Gastrocnemius medialis (tissue), 4 donors: ENCODE measurements at regions not wholly inside any gene's neighbourhood (a gene's known extent, or its start where the extent isn't known, plus 50 kb on each side); places are given as distances from the start of the nearest gene placed in this dataset.

ENCODE experiments used
- ATAC-seq, 2 donors: fragments of 150-250 bp; one replicate each; pipeline ENCODE4 v1.9.1; 2016
- DNase-seq, 2 donors: peaks; one replicate each; pipeline ENCODE4 v3.0.0-alpha.2; 2019
- H3K27ac ChIP-seq, 4 donors: fragments of 200-600 bp; sonication (generic); 1 replicate in 1 of 4; 2 replicates in 3 of 4; pipeline ENCODE4 v1.5.1; 2016 to 2018; ENCODE audit warnings: mild to moderate bottlenecking in 2 of 4, moderate library complexity in 1 of 4
- H3K27me3 ChIP-seq, 3 donors: fragments of 200-600 bp; sonication (generic) in 2 of 3; 1 replicate in 1 of 3; 2 replicates in 2 of 3; pipeline versions ENCODE4 v1.5.1 to v1.6.0; 2016 to 2019; ENCODE audit warnings: mild to moderate bottlenecking in 1 of 3, moderate library complexity in 1 of 3
- H3K36me3 ChIP-seq, 2 donors: fragments of 200-600 bp; sonication (generic) in 1 of 2; one replicate each; pipeline ENCODE4 v1.5.1; 2017 to 2018
- H3K4me1 ChIP-seq, 2 donors: fragments of 200-600 bp; sonication (generic) in 1 of 2; one replicate each; pipeline ENCODE4 v1.5.1; 2016 to 2017; ENCODE audit warnings: mild to moderate bottlenecking in 2 of 2
- H3K4me3 ChIP-seq, 4 donors: fragments of 200-600 bp; sonication (generic) in 3 of 4; 1 replicate in 1 of 4; 2 replicates in 3 of 4; pipeline ENCODE4 v1.5.1; 2016 to 2019; ENCODE audit warnings: mild to moderate bottlenecking in 2 of 4
- H3K9me3 ChIP-seq, 3 donors: fragments of 200-600 bp; sonication (generic) in 2 of 3; 1 replicate in 1 of 3; 2 replicates in 2 of 3; pipeline ENCODE4 v1.5.1; 2016 to 2019
- POLR2A ChIP-seq, 2 donors: fragments of 450-650 bp; IDR thresholded peaks; one replicate each; pipeline ENCODE4 v1.6.1; 2017; ENCODE audit warnings: antibody characterized with exemption in 2 of 2, mild to moderate bottlenecking in 2 of 2, moderate library complexity in 2 of 2
- in situ Hi-C, 4 donors: fragments of 200-750 bp; cut with MboI; loops; one replicate each; pipeline versions ENCODE4 v1.15.0 to v1.8.0; 2017; ENCODE audit warnings: low sequenced_read_pairs in 4 of 4
- intact Hi-C: fragments of 100-400 bp; cut with DNase I; formaldehyde crosslinking; loops from one replicate; pipeline ENCODE4 v1.15.1; 2023; ENCODE audit warnings: low total_unique reads
- TF ChIP-seq, protein P1 (sequence below), 5 experiments: fragments of 450-650 bp in 3 of 5; fragments of 200-600 bp in 2 of 5; sonication (generic) in 2 of 5; IDR thresholded peaks in 4 of 5; conservative IDR thresholded peaks in 1 of 5; 1 replicate in 4 of 5; 2 replicates in 1 of 5; pipeline ENCODE4 v1.5.1; 2016 to 2019; ENCODE audit warnings: antibody characterized with exemption in 5 of 5, mild to moderate bottlenecking in 3 of 5, moderate library complexity in 3 of 5

DNA sequence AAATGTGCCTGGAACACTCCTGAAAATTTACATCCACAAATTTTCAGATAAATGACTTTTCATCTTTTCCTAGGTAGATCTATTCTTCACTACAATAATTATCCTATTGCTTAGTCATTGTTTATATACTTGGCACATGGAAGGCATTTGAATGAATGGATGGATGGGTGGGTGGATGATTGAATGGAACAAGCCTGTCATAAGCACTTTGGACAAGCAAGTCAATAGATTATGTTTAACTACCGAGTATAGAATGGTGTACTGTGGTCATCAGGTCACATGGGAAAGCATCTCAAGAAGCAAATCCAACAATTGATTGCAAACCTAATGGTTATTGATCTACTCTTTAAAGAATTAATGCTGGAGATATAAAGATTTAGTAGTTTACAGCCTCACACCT, 114.4 kb upstream of the DMRTA1 start:
- H3K36me3 ChIP-seq: no peaks in the 10 kb centered on the region
- in situ Hi-C loops: no loop called here
- H3K27ac ChIP-seq: no peak overlapping the region
- intact Hi-C loops: no loop called here
- TF ChIP-seq, protein P1, sequence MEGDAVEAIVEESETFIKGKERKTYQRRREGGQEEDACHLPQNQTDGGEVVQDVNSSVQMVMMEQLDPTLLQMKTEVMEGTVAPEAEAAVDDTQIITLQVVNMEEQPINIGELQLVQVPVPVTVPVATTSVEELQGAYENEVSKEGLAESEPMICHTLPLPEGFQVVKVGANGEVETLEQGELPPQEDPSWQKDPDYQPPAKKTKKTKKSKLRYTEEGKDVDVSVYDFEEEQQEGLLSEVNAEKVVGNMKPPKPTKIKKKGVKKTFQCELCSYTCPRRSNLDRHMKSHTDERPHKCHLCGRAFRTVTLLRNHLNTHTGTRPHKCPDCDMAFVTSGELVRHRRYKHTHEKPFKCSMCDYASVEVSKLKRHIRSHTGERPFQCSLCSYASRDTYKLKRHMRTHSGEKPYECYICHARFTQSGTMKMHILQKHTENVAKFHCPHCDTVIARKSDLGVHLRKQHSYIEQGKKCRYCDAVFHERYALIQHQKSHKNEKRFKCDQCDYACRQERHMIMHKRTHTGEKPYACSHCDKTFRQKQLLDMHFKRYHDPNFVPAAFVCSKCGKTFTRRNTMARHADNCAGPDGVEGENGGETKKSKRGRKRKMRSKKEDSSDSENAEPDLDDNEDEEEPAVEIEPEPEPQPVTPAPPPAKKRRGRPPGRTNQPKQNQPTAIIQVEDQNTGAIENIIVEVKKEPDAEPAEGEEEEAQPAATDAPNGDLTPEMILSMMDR (IDR thresholded peaks at IDR 0.05 in 4 of 5, conservative IDR thresholded peaks at IDR 0.05 in 1 of 5): no peak
- TF ChIP-seq POLR2A (IDR thresholded peaks at IDR 0.05): no peak
- no peak overlapping the region for H3K4me3 ChIP-seq
- H3K27me3 ChIP-seq: no peaks in the 10 kb centered on the region
- H3K4me1 ChIP-seq: no peaks in the 10 kb centered on the region
- ATAC-seq (no peak), DNase-seq (no peak)
- H3K9me3 ChIP-seq: no peaks in the 10 kb centered on the region

DNA sequence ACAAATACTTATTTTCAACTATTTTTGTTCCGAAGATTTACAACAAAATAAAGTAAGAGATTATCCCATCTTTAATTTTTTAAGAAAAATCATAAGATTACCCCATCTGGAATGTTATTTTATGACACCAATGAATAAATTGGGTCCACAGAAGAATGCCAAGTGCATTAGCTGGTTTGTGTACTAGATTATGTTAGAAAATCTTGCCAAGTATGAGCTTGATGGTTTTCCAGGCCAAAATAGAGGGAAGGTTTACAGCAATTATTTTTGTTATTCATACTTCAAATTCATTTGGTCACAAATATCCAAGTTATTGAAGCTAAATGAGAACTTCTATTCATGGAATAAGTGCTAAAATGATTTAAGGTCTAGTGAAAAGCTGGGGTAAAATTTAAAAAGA, 109.4 kb upstream of the DMRTA1 start:
- Histone ChIP-seq H3K4me3 (no peak overlapping the region), H3K4me1 (no peaks in the 10 kb centered on the region), H3K27ac (no peak overlapping the region), H3K27me3 (no peaks in the 10 kb centered on the region), H3K36me3 (no peaks in the 10 kb centered on the region), H3K9me3 (no peaks in the 10 kb centered on the region)
- in situ Hi-C loops (no loop called here), intact Hi-C loops (no loop called here)
- DNase-seq (no peak), ATAC-seq (no peak)
- TF ChIP-seq POLR2A (IDR thresholded peaks at IDR 0.05): no peak
- TF ChIP-seq, protein P1 (IDR thresholded peaks at IDR 0.05 in 4 of 5, conservative IDR thresholded peaks at IDR 0.05 in 1 of 5): no peak

DNA sequence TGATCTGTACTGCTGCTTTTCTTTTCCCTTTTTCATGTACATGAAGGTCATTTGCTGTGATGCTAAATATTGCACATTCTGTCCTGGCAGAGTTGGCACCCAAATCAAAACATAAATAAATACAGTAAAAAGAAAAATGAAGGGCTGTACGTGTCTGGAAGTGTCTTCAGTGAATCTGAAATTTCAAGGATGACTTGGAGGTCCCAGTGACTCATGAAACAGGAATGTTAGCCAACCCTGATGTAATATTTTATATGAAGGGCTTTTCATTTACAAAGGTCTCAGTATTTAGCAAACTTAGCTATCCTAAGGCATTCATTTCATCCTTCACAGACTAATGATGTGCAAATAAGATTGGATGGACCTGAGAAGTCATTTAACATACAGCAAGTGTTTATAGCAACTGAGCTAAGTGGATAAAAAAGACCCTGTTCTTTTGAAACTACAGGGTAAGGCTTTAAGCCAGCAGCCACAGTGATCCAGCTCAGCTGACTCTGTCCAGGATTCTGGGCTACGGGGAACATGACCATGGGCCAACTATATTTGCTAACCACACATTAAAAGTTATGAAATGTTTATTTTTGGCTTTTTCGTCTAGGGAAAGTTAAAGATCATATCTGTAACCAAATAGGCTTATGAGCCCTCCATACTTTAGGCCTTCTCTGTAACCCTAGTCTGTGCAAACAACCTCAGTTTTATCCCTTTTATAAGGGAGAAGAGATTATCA, 104.0 kb upstream of the DMRTA1 start:
- Histone ChIP-seq H3K36me3 (no peaks in the 10 kb centered on the region), H3K27ac (no peak overlapping the region), H3K4me3 (no peak overlapping the region), H3K27me3 (no peaks in the 10 kb centered on the region), H3K4me1 (no peaks in the 10 kb centered on the region), H3K9me3 (no peaks in the 10 kb centered on the region)
- in situ Hi-C loops: no loop called here
- DNase-seq (no peak), ATAC-seq (no peak)
- TF ChIP-seq POLR2A (IDR thresholded peaks at IDR 0.05): no peak
- TF ChIP-seq, protein P1 (IDR thresholded peaks at IDR 0.05 in 4 of 5, conservative IDR thresholded peaks at IDR 0.05 in 1 of 5): no peak
- intact Hi-C loops: no loop called here

DNA sequence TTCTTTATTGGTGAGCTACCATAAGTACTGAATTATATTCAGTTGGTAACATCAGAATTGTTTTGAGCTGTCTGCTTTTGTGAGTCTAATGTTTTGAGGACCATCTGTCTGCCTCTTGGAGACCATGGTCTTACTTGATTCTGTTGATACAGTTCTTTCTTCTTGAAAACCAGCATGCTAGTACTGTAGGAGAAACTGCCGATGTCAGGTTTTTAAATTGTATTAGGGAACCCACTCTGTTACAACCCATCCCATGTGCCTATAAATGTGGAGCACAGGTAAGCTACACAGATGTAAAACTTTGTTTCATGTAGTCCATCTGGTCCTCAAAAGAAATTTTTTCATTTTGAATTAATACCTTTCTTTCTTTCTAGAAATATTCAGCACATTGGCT, 103.4 kb upstream of the DMRTA1 start:
- TF ChIP-seq, protein P1 (IDR thresholded peaks at IDR 0.05 in 4 of 5, conservative IDR thresholded peaks at IDR 0.05 in 1 of 5): no peak
- TF ChIP-seq POLR2A (IDR thresholded peaks at IDR 0.05): no peak
- Histone ChIP-seq H3K4me1 (no peaks in the 10 kb centered on the region), H3K27me3 (no peaks in the 10 kb centered on the region), H3K27ac (no peak overlapping the region), H3K4me3 (no peak overlapping the region), H3K36me3 (no peaks in the 10 kb centered on the region), H3K9me3 (no peaks in the 10 kb centered on the region)
- intact Hi-C loops: no loop called here
- ATAC-seq: no peak
- in situ Hi-C loops: no loop called here
- no peak for DNase-seq
